Keratinocyte (primary cell): ENCODE measurements at regions not wholly inside any gene's neighbourhood (a gene's known extent, or its start where the extent isn't known, plus 50 kb on each side); places are given as distances from the start of the nearest gene placed in this dataset.

Experiments
- DNase-seq: peaks from one replicate; pipeline ENCODE4 v3.0.0-alpha.2; 2011; ENCODE audit warnings: low read depth, missing footprints, low spot score
- FAIRE-seq: peaks from 2 replicates; lab custom pipeline; 2011; peaks lifted over from hg19 to GRCh38; lab: Jason Lieb, UNC
- H2AFZ ChIP-seq: 2 replicates; pipeline ENCODE4 v1.6.0; 2012; ENCODE audit warnings: low read length, control low read depth, inconsistent platforms; ENCODE audit not compliant: control insufficient read depth
- H3K27ac ChIP-seq: 2 replicates; pipeline ENCODE4 v1.5.1; 2011; ENCODE audit warnings: low read length; ENCODE audit not compliant: control insufficient read depth, insufficient read depth
- H3K27me3 ChIP-seq: 3 replicates; pipeline ENCODE4 v1.6.0; 2011; ENCODE audit warnings: low read length; ENCODE audit not compliant: control insufficient read depth, insufficient read depth; ENCODE audit errors: extremely low read depth
- H3K36me3 ChIP-seq, 2 experiments: 2 replicates in 1 of 2; 3 replicates in 1 of 2; pipeline ENCODE4 v1.5.1; 2011; ENCODE audit warnings: low read length in 2 of 2, mild to moderate bottlenecking in 1 of 2; ENCODE audit not compliant: control insufficient read depth in 2 of 2, insufficient read depth in 2 of 2; ENCODE audit errors: extremely low read depth in 1 of 2
- H3K4me1 ChIP-seq: 3 replicates; pipeline ENCODE4 v1.5.1; 2011; ENCODE audit warnings: low read length; ENCODE audit not compliant: control insufficient read depth, insufficient read depth; ENCODE audit errors: extremely low read depth
- H3K4me2 ChIP-seq: 3 replicates; pipeline ENCODE4 v1.6.0; 2011; ENCODE audit warnings: low read depth, low read length; ENCODE audit not compliant: control insufficient read depth, insufficient read depth; ENCODE audit errors: extremely low read depth
- H3K4me3 ChIP-seq, 3 experiments: fragments of 200-600 bp in 1 of 3; sonication (generic) in 1 of 3; 2 replicates in 2 of 3; 3 replicates in 1 of 3; pipeline ENCODE4 v1.5.1; 2011 to 2016; ENCODE audit warnings: low read length in 3 of 3, mild to moderate bottlenecking in 3 of 3, control low read depth in 2 of 3, inconsistent platforms in 1 of 3, low read depth in 1 of 3, mixed read lengths in 1 of 3, mixed run types in 1 of 3, moderate library complexity in 1 of 3; ENCODE audit not compliant: control insufficient read depth in 2 of 3, insufficient read depth in 2 of 3; ENCODE audit errors: extremely low read depth in 1 of 3
- H3K79me2 ChIP-seq: 2 replicates; pipeline ENCODE4 v1.6.0; 2012; ENCODE audit warnings: low read length; ENCODE audit not compliant: control insufficient read depth, insufficient read depth
- H3K9ac ChIP-seq: 3 replicates; pipeline ENCODE4 v1.6.0; 2011; ENCODE audit warnings: low read length; ENCODE audit not compliant: control insufficient read depth, insufficient read depth; ENCODE audit errors: extremely low read depth
- H3K9me1 ChIP-seq: 3 replicates; pipeline ENCODE4 v1.6.0; 2011; ENCODE audit warnings: low read length; ENCODE audit not compliant: control insufficient read depth, insufficient read depth; ENCODE audit errors: extremely low read depth
- H3K9me3 ChIP-seq: 2 replicates; pipeline ENCODE4 v1.5.1; 2012; ENCODE audit warnings: low read depth, low read length; ENCODE audit not compliant: control insufficient read depth
- H4K20me1 ChIP-seq: 3 replicates; pipeline ENCODE4 v1.6.0; 2011; ENCODE audit warnings: low read length; ENCODE audit not compliant: control insufficient read depth, insufficient read depth; ENCODE audit errors: extremely low read depth
- CTCF ChIP-seq, 3 experiments: IDR thresholded peaks in 1 of 3; conservative IDR thresholded peaks in 1 of 3; optimal IDR thresholded peaks in 1 of 3; 2 replicates in 2 of 3; 3 replicates in 1 of 3; pipeline versions ENCODE3 to v1.5.1; 2011; ENCODE audit warnings: low read length in 3 of 3, mild to moderate bottlenecking in 3 of 3, moderate library complexity in 2 of 3, control low read depth in 1 of 3, inconsistent platforms in 1 of 3; ENCODE audit not compliant: insufficient read depth in 2 of 3; ENCODE audit errors: extremely low read depth in 1 of 3
- EZH2 ChIP-seq: IDR thresholded peaks from one replicate; pipeline ENCODE4 v1.6.1; 2012; ENCODE audit warnings: inconsistent platforms, mild to moderate bottlenecking, low read length, moderate library complexity
- dilution Hi-C: fragments of 300-500 bp; cut with MboI; formaldehyde crosslinking; loops from one replicate; pipeline ENCODE4 v1.7.0; 2020; ENCODE audit warnings: low sequenced_read_pairs; ENCODE audit not compliant: extremely low pct_ligation_motif_present

GRCh38 chr16:55981557-55981956, 106.4 kb upstream of the CES5A start:
- Histone ChIP-seq H4K20me1 (no peaks in the 10 kb centered on the region), H3K9ac (no peak overlapping the region), H3K4me1 (no peaks in the 10 kb centered on the region), H3K27me3 (no peaks in the 10 kb centered on the region), H3K9me1 (no peaks in the 10 kb centered on the region), H2AFZ (no peak overlapping the region), H3K4me3 (no peak overlapping the region), H3K27ac (no peak overlapping the region), H3K4me2 (no peak overlapping the region), H3K36me3 (no peaks in the 10 kb centered on the region), H3K79me2 (no peaks in the 10 kb centered on the region), H3K9me3 (no peaks in the 10 kb centered on the region)
- no peak for FAIRE-seq
- TF ChIP-seq CTCF (optimal IDR thresholded peaks at IDR 0.05 in 1 of 3, IDR thresholded peaks at IDR 0.05 in 1 of 3, conservative IDR thresholded peaks at IDR 0.05 in 1 of 3; ENCODE audit: extremely low read depth in 1 of 3, insufficient read depth in 2 of 3, low read length in 3 of 3) (no peak), EZH2 (no peak)
- DNase-seq = no peak
- dilution Hi-C loops = no loop called here

- no peaks in the 10 kb centered on the region for H3K27me3 ChIP-seq
- H4K20me1 ChIP-seq = no peaks in the 10 kb centered on the region
- H2AFZ ChIP-seq = no peak overlapping the region
- no peak overlapping the region for H3K4me3 ChIP-seq
- no peak for FAIRE-seq
- no peak overlapping the region for H3K27ac ChIP-seq
- no peak for DNase-seq
- no peak overlapping the region for H3K4me2 ChIP-seq
- no peaks in the 10 kb centered on the region for H3K79me2 ChIP-seq
- H3K36me3 ChIP-seq = no peaks in the 10 kb centered on the region
- dilution Hi-C loops = no loop called here
- no peaks in the 10 kb centered on the region for H3K4me1 ChIP-seq
- no peaks in the 10 kb centered on the region for H3K9me3 ChIP-seq
- no peak overlapping the region for H3K9ac ChIP-seq
- TF ChIP-seq EZH2 = no peak
- TF ChIP-seq CTCF (optimal IDR thresholded peaks at IDR 0.05 in 1 of 3, IDR thresholded peaks at IDR 0.05 in 1 of 3, conservative IDR thresholded peaks at IDR 0.05 in 1 of 3; ENCODE audit: extremely low read depth in 1 of 3, insufficient read depth in 2 of 3, low read length in 3 of 3) = no peak
- H3K9me1 ChIP-seq = no peaks in the 10 kb centered on the region
These were observed 101.6 kb upstream of the CES5A start for GRCh38 chr16:55976815-55977214.
